MV-4-11 (cell line): ENCODE measurements at regions not wholly inside any gene's neighbourhood (a gene's known extent, or its start where the extent isn't known, plus 50 kb on each side); places are given as distances from the start of the nearest gene placed in this dataset.
A peak's percentile ranks its signal among the peaks of the same experiment; 100 is the strongest.
"Not testable (repeated sequence)": the region's sequence is repeated elsewhere in the genome, so short reads cannot be mapped to it uniquely, and the experiment has no call there.

Experiments used
- DNase-seq: peaks from one replicate; lab custom pipeline; 2025; lab: John Stamatoyannopoulos, UW

GRCh38 chr18:49694402-49694801 lies 118.9 kb downstream of the ACAA2 start:
- DNase-seq, result no peak

DNA sequence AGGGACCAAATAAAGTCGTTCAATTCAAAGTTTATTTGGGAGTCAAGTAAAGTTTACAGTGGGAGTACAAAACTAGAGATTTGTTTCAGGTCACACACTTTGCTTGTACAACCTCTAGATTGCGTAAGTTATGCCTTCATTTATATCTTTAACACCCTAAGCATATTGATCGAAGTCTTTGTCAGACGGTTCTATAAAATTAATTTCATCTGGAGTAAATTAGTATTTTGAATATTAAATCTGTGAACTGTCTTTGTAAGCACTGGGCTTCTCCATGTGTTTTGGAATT lies 119.7 kb downstream of the ACAA2 start:
- DNase-seq, result no peak

- no peak for DNase-seq
These were observed 120.2 kb downstream of the ACAA2 start for GRCh38 chr18:49692906-49693716.

- DNase-seq, result no peak
These were observed 122.1 kb downstream of the ACAA2 start for GRCh38 chr18:49691177-49691608.

GRCh38 chr18:49690312-49690711 lies 123.0 kb downstream of the ACAA2 start:
- DNase-seq, result peak; percentile 12

DNA sequence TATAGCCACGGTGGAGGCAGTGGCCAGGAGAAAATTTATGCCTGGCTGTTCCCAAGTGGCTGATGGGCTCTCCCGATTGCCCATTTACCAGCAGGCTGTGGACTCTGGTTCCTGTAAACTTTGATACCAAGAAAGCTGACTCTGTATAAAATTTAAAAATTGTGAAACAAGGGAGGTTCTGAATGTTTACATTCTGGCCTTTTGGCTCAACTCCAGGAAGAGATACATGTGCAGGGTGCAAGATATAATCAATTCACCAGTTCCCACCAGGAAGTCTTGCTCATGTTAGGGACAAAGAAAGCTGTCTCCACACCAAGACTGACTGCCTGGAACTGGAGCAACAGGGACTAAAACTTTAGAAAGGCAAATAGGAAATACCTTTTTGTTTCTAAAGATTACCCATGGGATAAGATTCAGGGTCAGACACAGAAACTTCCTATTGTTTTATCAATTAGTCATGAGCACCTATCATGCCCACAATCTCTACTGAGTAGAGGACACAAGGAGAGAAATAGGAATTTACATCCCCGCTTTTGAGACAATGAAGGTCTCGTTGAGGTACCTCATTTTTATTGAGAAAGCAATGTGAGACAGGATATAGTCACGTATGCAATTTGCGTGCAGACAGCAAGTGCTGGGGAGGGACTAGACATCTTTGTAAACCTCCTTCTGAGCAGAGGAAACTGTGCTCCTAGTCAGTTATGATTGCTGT lies 123.5 kb downstream of the LIPG start:
- DNase-seq, result no peak

DNA sequence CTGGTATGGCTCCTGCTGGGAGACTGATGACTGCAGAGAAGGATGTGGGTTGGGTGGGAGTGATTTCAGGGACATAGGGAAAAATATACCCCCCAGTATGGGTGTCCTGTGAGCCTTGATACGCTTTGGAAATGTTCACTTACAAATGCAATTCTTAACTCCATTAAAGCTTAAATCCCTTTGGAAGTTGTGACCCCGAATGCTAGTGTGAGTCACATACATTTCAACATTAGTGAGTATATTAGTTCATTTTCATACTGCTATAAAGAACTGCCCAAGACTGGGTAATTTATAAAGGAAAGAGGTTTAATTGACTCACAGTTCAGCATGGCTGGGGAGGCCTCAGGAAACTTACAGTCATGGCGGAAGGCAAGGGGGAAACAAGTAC lies 120.9 kb downstream of the LIPG start:
- not testable (repeated sequence) for DNase-seq

DNA sequence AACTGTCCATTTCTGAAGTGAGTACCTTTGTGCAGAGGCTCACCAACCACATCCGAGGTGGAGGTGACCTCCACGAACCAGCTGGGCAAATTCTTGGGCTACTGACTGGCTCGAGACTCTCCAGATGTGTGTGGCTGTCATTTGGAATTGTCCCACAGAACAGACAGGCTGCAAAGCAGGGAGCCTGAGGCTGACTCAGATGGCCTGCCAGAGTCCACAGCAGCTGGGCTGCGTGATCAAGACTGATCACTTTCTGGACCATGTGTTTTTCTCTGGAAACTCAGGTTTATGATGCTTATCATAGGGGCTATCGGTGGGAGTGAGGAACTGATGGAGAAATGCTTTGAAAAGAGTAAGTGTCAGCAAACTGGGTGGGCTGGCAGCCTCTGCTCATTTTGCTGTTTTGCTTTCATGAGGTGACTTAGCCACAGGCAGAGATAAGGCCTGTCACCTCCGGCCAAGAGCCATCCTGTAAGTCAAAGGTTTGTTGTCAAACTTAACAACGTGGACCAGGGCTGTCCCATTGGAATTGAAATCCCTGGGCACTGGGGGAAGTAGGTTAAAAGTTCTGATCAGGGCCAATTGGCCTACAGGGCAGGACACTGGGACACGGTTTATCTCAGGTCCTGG lies 120.4 kb downstream of the LIPG start:
- DNase-seq, result no peak

- DNase-seq, result no peak
These were observed 119.5 kb downstream of the LIPG start for GRCh38 chr18:49681387-49681786.

GRCh38 chr18:49678440-49678839 lies 116.6 kb downstream of the LIPG start:
- DNase-seq, result no peak

- no peak for DNase-seq
These were observed 116.0 kb downstream of the LIPG start for GRCh38 chr18:49677762-49678413.

DNA sequence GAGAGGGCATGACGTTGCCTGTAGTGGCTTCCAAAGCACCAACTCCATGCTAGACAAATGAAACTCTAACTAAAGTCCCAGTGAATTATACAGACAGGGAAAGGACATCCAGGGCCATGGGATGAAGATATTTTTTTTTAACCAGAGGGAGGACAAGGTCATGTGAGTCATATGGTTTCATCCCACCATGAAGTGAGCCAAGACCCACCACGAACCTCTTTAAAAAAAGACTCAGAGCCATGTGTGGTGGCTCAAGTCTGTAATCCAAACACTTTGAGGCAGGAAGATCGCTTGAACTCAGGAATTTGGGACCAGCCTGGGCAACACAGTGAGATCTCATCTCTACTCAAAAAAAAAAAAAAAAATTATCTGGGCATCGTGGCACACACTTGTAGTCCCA lies 115.2 kb downstream of the LIPG start:
- DNase-seq, result no peak

DNA sequence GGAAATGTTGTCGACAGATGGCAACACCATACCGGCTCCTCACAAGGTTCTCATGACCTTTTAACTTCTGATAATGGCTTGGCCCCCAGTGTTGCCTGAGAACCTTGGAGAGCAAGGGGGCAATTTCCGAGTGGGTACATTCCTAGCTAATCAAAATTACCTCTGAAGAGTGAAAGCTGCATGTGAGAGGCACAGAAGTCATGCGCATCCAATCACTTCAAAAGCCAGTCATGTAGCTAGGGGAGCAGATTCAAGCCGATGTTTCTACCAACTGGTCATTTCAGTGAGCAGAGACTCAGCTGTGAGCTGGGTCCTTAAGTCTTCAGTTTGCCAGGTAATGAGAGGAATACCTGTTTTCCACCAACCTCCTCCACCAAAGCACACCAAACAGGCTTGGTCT lies 111.4 kb downstream of the LIPG start:
- DNase-seq, result no peak

- no peak for DNase-seq
These were observed 111.0 kb downstream of the LIPG start for GRCh38 chr18:49672853-49673252.

DNA sequence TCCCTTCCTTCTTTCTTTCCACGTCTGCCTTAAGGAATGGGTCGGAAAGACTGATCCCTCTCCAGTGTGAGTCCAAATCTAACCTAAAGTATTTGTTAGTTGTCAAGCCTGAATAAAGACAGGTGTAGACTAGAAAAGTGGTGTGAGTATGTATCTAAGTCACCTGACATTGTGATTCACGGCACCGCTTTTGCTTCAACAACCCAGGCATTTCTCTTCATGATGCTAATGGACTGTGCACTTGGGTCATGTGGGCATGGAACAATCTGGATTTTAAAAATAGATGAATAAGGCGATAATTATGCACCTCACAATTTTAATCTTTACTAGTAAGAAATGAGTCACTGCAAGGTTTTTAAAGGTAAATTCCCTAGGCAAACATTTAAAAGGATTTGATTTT lies 107.5 kb downstream of the LIPG start:
- DNase-seq, result no peak

- no peak for DNase-seq
These were observed 106.9 kb downstream of the LIPG start for GRCh38 chr18:49668574-49669275.

DNA sequence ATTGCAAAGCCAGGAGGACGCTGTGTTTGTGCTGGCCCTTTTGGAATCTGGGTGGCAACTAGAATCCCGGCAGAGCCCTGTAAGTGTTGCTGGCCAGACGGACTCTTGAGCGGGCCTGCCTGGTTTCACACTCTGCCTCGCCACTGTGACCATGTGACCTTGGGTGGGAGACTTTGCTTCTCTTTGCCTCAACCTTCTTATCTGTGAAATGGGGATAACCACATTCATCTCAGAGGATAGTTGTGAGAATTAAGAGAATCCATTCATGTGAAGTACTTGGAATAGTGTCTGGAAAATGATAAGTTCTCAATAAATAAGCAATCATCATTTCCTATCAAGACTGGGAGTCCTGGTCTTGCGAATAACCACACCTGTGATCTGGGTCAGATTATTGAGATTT lies 105.6 kb downstream of the LIPG start:
- DNase-seq, result no peak

- DNase-seq, result peak; percentile 29
These were observed 104.4 kb downstream of the LIPG start for GRCh38 chr18:49666045-49666775.

DNA sequence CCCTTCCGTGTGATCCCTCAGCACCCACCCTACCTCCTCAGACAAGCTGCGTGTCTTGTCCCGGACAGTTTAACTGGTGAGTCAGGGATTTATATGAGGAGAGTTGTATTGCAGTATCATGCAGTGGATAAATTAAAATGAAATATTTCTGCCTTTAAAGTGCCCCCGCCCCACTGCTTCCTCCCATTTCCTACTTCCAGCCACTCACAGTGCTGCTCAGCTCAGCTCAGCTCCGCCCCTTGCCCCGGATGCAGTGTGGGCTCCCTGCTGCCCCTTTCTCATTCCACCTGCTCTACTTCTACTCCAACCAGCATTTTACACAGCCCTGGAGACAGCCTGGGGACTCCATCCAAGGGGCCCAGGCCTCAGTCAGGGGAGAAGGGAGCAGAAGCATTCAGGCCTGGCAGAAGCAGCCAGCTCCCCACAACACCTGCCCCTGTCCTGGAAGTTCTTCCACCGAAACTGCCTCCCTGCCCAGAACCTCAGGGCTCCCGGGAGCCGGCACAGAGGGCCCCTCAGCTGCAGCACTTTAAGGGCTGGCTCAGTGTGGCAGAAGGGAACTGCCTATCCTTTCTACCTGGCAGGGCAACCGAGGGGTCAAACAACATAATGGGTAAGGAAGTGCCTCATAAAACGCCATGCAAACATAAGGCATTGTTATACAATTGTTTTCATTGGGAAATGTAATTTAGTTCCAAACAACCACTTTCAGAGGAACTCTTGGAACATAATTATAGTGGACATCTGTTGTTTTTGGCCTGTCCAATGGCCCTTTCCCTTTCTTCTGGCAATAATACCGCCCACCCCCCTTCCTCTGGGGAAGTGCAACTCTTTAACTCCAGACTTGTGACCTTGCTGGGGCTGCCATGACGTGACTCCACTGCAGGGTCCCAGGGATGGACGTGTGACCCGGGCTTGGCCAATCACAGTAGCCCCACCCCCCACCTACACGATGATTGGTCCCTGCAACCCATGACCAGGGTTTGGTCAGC lies 102.3 kb downstream of the LIPG start:
- DNase-seq, result no peak

DNA sequence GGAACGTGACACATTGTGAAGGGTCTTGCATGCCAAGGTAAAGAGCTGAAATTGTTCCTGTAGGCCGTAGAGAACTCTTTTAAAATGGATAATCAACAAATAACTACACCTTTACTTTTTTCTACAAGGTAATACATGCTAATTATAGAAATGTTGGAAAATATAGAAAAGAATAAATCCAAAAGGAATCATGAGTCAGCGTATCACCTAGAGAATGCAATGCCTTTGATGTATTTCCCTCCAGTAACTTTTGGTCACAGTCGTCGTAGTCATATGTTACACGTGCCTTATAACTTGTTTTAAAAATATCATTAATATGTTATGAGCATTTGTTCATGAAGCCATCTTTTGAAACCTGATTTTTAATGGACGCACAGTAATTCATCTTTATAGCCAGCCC lies 100.6 kb downstream of the LIPG start:
- no peak for DNase-seq
